ENCODE measurements at regions not wholly inside any gene's neighbourhood (a gene's known extent, or its start where the extent isn't known, plus 50 kb on each side); places are given as distances from the start of the nearest gene placed in this dataset.

- no peak overlapping the region for H3K27ac ChIP-seq (ENCODE audit: low read depth, low read length)
- H2AFZ ChIP-seq (ENCODE audit: low read length): no peak overlapping the region
- H4K20me1 ChIP-seq (ENCODE audit: insufficient read depth, low read length): no peaks in the 10 kb centered on the region
- H3K4me1 ChIP-seq (ENCODE audit: insufficient read depth, low read length): no peaks in the 10 kb centered on the region
- H3K4me2 ChIP-seq (ENCODE audit: insufficient read depth, low read length): no peak overlapping the region
- H3K79me2 ChIP-seq (ENCODE audit: insufficient read depth, low read length): no peaks in the 10 kb centered on the region
- H3K36me3 ChIP-seq (ENCODE audit: insufficient read depth, low read length): no peaks in the 10 kb centered on the region
- no peaks in the 10 kb centered on the region for H3K27me3 ChIP-seq (ENCODE audit: insufficient read depth, low read length)
- no peak for DNase-seq (ENCODE audit: insufficient read length, low spot score, missing footprints)
- H3K4me3 ChIP-seq (ENCODE audit: insufficient read depth, low read length): no peak overlapping the region
- no peak for TF ChIP-seq CTCF (IDR thresholded peaks at IDR 0.05; ENCODE audit: extremely low read depth, low read depth, low read length)
- H3K9me3 ChIP-seq (ENCODE audit: low read depth, low read length): peaks cover 6% of the 10 kb centered on the region
These were observed 191.7 kb downstream of the ARRDC4 start for GRCh38 chr15:98152156-98152555.

GRCh38 chr15:98154863-98155262, 194.4 kb downstream of the ARRDC4 start:
- Histone ChIP-seq H2AFZ (ENCODE audit: low read length) (no peak overlapping the region), H4K20me1 (ENCODE audit: insufficient read depth, low read length) (no peaks in the 10 kb centered on the region)

GRCh38 chr15:98155356-98155755, 194.9 kb downstream of the ARRDC4 start:
- Histone ChIP-seq H3K27me3 (ENCODE audit: insufficient read depth, low read length) (no peaks in the 10 kb centered on the region), H4K20me1 (ENCODE audit: insufficient read depth, low read length) (no peaks in the 10 kb centered on the region), H3K4me2 (ENCODE audit: insufficient read depth, low read length) (no peak overlapping the region), H3K36me3 (ENCODE audit: insufficient read depth, low read length) (no peaks in the 10 kb centered on the region), H3K79me2 (ENCODE audit: insufficient read depth, low read length) (no peaks in the 10 kb centered on the region), H3K4me1 (ENCODE audit: insufficient read depth, low read length) (no peaks in the 10 kb centered on the region), H3K27ac (ENCODE audit: low read depth, low read length) (no peak overlapping the region), H2AFZ (ENCODE audit: low read length) (no peak overlapping the region), H3K9me3 (ENCODE audit: low read depth, low read length) (peaks cover 5% of the 10 kb centered on the region), H3K4me3 (ENCODE audit: insufficient read depth, low read length) (no peak overlapping the region)
- no peak for TF ChIP-seq CTCF (IDR thresholded peaks at IDR 0.05; ENCODE audit: extremely low read depth, low read depth, low read length)
- no peak for DNase-seq (ENCODE audit: insufficient read length, low spot score, missing footprints)

More at GRCh38 chr15:98154863-98155262, 194.4 kb downstream of the ARRDC4 start:
- Histone ChIP-seq H3K79me2 (ENCODE audit: insufficient read depth, low read length) (no peaks in the 10 kb centered on the region), H3K4me2 (ENCODE audit: insufficient read depth, low read length) (no peak overlapping the region), H3K9me3 (ENCODE audit: low read depth, low read length) (peaks cover 5% of the 10 kb centered on the region), H3K27ac (ENCODE audit: low read depth, low read length) (no peak overlapping the region), H3K4me3 (ENCODE audit: insufficient read depth, low read length) (no peak overlapping the region), H3K36me3 (ENCODE audit: insufficient read depth, low read length) (no peaks in the 10 kb centered on the region), H3K4me1 (ENCODE audit: insufficient read depth, low read length) (no peaks in the 10 kb centered on the region), H3K27me3 (ENCODE audit: insufficient read depth, low read length) (no peaks in the 10 kb centered on the region)
- no peak for DNase-seq (ENCODE audit: insufficient read length, low spot score, missing footprints)
- TF ChIP-seq CTCF (IDR thresholded peaks at IDR 0.05; ENCODE audit: extremely low read depth, low read depth, low read length): no peak

- H3K27me3 ChIP-seq (ENCODE audit: insufficient read depth, low read length): no peaks in the 10 kb centered on the region
- peaks cover 3% of the 10 kb centered on the region for H3K9me3 ChIP-seq (ENCODE audit: low read depth, low read length)
- H3K27ac ChIP-seq (ENCODE audit: low read depth, low read length): no peak overlapping the region
- no peaks in the 10 kb centered on the region for H3K4me1 ChIP-seq (ENCODE audit: insufficient read depth, low read length)
- no peak overlapping the region for H2AFZ ChIP-seq (ENCODE audit: low read length)
- no peaks in the 10 kb centered on the region for H3K36me3 ChIP-seq (ENCODE audit: insufficient read depth, low read length)
- H3K79me2 ChIP-seq (ENCODE audit: insufficient read depth, low read length): no peaks in the 10 kb centered on the region
- no peak overlapping the region for H3K4me2 ChIP-seq (ENCODE audit: insufficient read depth, low read length)
- no peak for DNase-seq (ENCODE audit: insufficient read length, low spot score, missing footprints)
- no peak overlapping the region for H3K4me3 ChIP-seq (ENCODE audit: insufficient read depth, low read length)
- no peak for TF ChIP-seq CTCF (IDR thresholded peaks at IDR 0.05; ENCODE audit: extremely low read depth, low read depth, low read length)
- no peaks in the 10 kb centered on the region for H4K20me1 ChIP-seq (ENCODE audit: insufficient read depth, low read length)
These were observed 199.7 kb downstream of the ARRDC4 start for GRCh38 chr15:98160236-98160635.

Measured in osteoblast (primary cell).